ENCODE measurements at regions not wholly inside any gene's neighbourhood (a gene's known extent, or its start where the extent isn't known, plus 50 kb on each side); places are given as distances from the start of the nearest gene placed in this dataset.

GRCh38 chr13:22933571-22934181 lies 247.1 kb upstream of the SGCG start:
- no peak overlapping the region for H3K4me3 ChIP-seq
- H3K4me1 ChIP-seq, result no peaks in the 10 kb centered on the region
- no peaks in the 10 kb centered on the region for H3K9me3 ChIP-seq
- no peak for TF ChIP-seq CTCF (IDR thresholded peaks at IDR 0.05)
- TF ChIP-seq POLR2A (IDR thresholded peaks at IDR 0.05), result no peak
- no peak overlapping the region for H3K27ac ChIP-seq
- H3K36me3 ChIP-seq, result no peaks in the 10 kb centered on the region
- DNase-seq, result no peak
- H3K27me3 ChIP-seq, result no peaks in the 10 kb centered on the region

DNA sequence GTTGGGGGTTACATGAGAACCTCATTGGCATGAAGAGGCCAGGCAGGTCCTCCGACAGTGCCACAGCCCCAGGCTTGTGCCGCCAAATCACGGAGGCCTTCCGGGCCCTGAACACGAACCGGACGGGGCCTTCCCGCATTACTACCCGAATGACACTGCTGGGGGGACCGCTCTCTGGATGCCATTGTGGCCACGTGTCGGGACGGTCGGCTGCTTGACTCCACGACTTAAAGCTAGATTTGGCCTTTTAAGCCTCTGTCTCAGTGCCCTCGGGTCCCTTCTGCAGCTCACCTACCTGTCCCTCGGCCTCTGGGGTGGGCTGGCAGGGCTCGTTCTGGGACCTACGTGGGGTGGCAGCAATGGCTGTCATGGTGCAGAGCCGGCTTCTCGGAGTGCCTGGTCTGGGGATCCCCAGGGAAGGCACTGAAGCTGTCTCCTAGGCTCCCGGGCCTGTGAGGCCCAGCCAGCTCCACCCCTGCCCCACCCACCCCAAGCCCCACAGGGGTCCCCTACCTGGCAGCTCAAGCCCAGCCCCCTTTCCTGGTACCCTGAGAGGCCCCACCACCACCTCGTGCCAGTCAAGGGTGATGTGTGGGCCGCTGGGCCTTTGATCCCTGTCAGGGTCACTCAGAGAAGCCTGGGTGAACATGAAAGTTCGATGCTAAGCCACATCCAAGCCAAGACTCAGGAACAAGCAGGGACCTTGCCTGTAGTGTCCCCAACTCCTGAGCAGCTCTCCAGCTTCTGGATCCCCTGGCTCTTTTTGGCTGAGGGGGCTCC lies 245.8 kb upstream of the SGCG start:
- no peak for DNase-seq
- no peak overlapping the region for H3K4me3 ChIP-seq
- H3K4me1 ChIP-seq, result no peaks in the 10 kb centered on the region
- H3K27me3 ChIP-seq, result no peaks in the 10 kb centered on the region
- TF ChIP-seq POLR2A (IDR thresholded peaks at IDR 0.05) (no peak), CTCF (IDR thresholded peaks at IDR 0.05) (no peak)
- H3K36me3 ChIP-seq, result no peaks in the 10 kb centered on the region
- H3K9me3 ChIP-seq, result no peaks in the 10 kb centered on the region
- no peak overlapping the region for H3K27ac ChIP-seq

GRCh38 chr13:22936228-22936627 lies 244.6 kb upstream of the SGCG start:
- H3K27me3 ChIP-seq, result no peaks in the 10 kb centered on the region
- H3K27ac ChIP-seq, result no peak overlapping the region
- H3K36me3 ChIP-seq, result no peaks in the 10 kb centered on the region
- H3K4me1 ChIP-seq, result no peaks in the 10 kb centered on the region
- H3K4me3 ChIP-seq, result no peak overlapping the region
- H3K9me3 ChIP-seq, result no peaks in the 10 kb centered on the region
- DNase-seq, result no peak
- no peak for TF ChIP-seq CTCF (IDR thresholded peaks at IDR 0.05)
- TF ChIP-seq POLR2A (IDR thresholded peaks at IDR 0.05), result no peak

DNA sequence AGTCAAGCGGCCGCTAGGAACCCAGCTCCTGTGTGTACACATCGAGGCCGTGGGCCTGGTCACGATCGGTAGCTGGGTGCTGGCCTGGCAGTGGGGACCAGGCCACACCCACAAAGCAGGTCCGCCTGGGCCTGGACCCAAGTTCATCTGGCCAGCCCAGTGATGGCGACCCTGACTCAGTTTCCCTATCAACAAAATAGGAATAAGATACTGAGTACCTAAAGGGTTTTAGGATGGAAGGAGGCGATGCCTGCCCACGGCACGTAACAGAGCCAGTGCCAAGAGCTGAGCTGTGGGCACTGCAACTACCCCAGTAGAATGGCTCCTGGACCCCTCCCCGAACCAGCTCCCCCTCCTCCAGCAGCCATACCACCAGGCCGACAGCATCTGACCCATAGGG lies 243.5 kb upstream of the SGCG start:
- Histone ChIP-seq H3K27ac (no peak overlapping the region), H3K36me3 (no peaks in the 10 kb centered on the region), H3K4me3 (no peak overlapping the region), H3K9me3 (no peaks in the 10 kb centered on the region), H3K27me3 (no peaks in the 10 kb centered on the region), H3K4me1 (no peaks in the 10 kb centered on the region)
- TF ChIP-seq CTCF (IDR thresholded peaks at IDR 0.05) (no peak), POLR2A (IDR thresholded peaks at IDR 0.05) (no peak)
- DNase-seq, result no peak

- H3K27ac ChIP-seq, result no peak overlapping the region
- no peaks in the 10 kb centered on the region for H3K27me3 ChIP-seq
- H3K4me1 ChIP-seq, result no peaks in the 10 kb centered on the region
- no peak for DNase-seq
- TF ChIP-seq POLR2A (IDR thresholded peaks at IDR 0.05) (no peak), CTCF (IDR thresholded peaks at IDR 0.05) (no peak)
- H3K4me3 ChIP-seq, result no peak overlapping the region
- H3K9me3 ChIP-seq, result no peaks in the 10 kb centered on the region
- no peaks in the 10 kb centered on the region for H3K36me3 ChIP-seq
Observed at GRCh38 chr13:22937953-22938352, 242.8 kb upstream of the SGCG start.
